Uterus (tissue), 2 donors: ENCODE measurements at regions not wholly inside any gene's neighbourhood (a gene's known extent, or its start where the extent isn't known, plus 50 kb on each side); places are given as distances from the start of the nearest gene placed in this dataset.

Experiments
- POLR2A ChIP-seq, 2 donors: fragments of 450-650 bp; IDR thresholded peaks; one replicate each; pipeline ENCODE4 v1.6.1; 2016; ENCODE audit warnings: antibody characterized with exemption in 2 of 2, mild to moderate bottlenecking in 1 of 2, moderate library complexity in 1 of 2
- TF ChIP-seq, protein P1 (sequence below), 4 experiments: fragments of 200-600 bp in 2 of 4; fragments of 450-650 bp in 2 of 4; sonication (generic) in 2 of 4; IDR thresholded peaks; one replicate each; pipeline ENCODE4 v1.5.1; 2016 to 2019; ENCODE audit warnings: antibody characterized with exemption in 4 of 4, mild to moderate bottlenecking in 2 of 4, moderate library complexity in 1 of 4

DNA sequence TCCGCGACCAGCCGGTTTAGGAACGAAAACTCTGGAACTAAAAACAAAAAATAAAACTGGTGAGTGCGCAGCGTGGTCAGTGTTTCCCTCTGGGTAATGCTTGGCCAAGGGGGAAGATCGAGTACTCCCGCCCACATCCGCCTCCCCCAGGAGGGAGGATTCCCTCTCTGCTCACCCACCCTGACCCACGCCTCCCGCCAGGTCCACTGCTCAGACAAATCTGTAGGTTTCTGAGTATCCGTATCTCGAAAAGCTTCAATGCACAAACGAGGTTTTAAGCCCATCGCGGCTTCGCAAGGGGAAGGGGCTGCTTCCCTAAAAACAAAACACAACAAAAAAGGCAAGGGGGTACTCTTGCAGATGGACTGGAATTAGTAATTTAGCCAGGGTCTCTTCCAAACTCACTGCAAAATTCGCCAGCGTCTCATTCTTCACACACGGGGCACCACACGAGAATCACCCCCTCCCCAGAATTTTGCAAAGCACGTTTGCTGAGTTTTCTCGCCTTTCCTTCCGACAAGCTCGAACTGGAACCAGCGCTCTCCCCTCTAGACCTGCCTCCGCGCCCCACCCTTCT is 75.2 kb downstream of the INSIG1 start:
- no peak for TF ChIP-seq POLR2A (IDR thresholded peaks at IDR 0.05)
- TF ChIP-seq, protein P1, sequence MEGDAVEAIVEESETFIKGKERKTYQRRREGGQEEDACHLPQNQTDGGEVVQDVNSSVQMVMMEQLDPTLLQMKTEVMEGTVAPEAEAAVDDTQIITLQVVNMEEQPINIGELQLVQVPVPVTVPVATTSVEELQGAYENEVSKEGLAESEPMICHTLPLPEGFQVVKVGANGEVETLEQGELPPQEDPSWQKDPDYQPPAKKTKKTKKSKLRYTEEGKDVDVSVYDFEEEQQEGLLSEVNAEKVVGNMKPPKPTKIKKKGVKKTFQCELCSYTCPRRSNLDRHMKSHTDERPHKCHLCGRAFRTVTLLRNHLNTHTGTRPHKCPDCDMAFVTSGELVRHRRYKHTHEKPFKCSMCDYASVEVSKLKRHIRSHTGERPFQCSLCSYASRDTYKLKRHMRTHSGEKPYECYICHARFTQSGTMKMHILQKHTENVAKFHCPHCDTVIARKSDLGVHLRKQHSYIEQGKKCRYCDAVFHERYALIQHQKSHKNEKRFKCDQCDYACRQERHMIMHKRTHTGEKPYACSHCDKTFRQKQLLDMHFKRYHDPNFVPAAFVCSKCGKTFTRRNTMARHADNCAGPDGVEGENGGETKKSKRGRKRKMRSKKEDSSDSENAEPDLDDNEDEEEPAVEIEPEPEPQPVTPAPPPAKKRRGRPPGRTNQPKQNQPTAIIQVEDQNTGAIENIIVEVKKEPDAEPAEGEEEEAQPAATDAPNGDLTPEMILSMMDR (IDR thresholded peaks at IDR 0.05): no peak
